ENCODE measurements at regions not wholly inside any gene's neighbourhood (a gene's known extent, or its start where the extent isn't known, plus 50 kb on each side); places are given as distances from the start of the nearest gene placed in this dataset.

- DNase-seq (ENCODE audit: low read depth in 3 of 3): no peak
These were observed 311.1 kb downstream of the AJAP1 start for GRCh38 chr1:4965346-4966075.

- DNase-seq (ENCODE audit: low read depth in 3 of 3): no peak
These were observed 310.4 kb downstream of the AJAP1 start for GRCh38 chr1:4964634-4965345.

GRCh38 chr1:4963251-4963650 is 308.8 kb downstream of the AJAP1 start:
- DNase-seq (ENCODE audit: low read depth in 3 of 3): no peak

DNA sequence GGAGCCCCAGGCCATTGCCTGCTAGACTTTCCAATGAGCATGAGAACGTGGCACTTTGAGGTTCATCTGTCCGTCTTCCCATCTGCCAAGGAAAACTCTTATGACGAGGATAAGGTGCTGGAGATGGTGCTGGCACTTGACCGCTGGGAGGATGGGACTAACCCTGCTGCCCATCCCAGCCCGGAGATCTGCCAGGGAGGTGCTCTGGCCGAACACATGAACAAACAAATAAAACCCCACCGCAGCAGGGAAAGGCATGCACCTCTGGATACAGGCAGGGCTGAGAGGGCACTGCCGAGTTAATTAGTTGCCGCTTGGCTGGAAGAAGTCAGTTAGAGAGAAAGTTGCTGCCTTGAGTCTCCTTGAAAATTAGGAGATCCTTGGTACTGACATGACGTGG is 308.4 kb downstream of the AJAP1 start:
- DNase-seq (ENCODE audit: low read depth in 3 of 3): no peak

GRCh38 chr1:4961935-4962645 is 307.7 kb downstream of the AJAP1 start:
- no peak for DNase-seq (ENCODE audit: low read depth in 3 of 3)

- no peak for DNase-seq (ENCODE audit: low read depth in 3 of 3)
These were observed 306.5 kb downstream of the AJAP1 start for GRCh38 chr1:4960782-4961475.

GRCh38 chr1:4960336-4960735 is 305.9 kb downstream of the AJAP1 start:
- no peak for DNase-seq (ENCODE audit: low read depth in 3 of 3)

DNA sequence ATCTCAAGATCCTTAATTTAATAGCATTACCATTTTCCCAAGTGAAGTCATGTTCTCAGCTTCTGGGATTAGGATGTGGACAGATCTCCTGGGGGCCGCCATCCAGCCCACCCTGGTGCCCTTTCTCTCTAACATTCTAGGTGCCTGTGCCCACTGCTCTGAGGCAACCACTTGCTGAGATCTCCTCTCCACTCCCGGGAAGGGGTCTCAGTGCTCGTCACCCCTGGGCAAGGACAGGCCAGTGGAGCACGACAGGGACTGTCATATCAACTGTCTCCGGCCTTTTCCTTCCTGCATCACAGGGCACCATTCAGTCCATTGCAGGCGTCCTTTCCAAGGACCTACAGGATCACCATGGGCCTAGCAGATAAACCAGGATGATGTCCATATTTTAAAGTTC is 304.8 kb downstream of the AJAP1 start:
- no peak for DNase-seq (ENCODE audit: low read depth in 3 of 3)

- DNase-seq (ENCODE audit: low read depth in 3 of 3): no peak
These were observed 302.6 kb downstream of the AJAP1 start for GRCh38 chr1:4957027-4957426.

DNA sequence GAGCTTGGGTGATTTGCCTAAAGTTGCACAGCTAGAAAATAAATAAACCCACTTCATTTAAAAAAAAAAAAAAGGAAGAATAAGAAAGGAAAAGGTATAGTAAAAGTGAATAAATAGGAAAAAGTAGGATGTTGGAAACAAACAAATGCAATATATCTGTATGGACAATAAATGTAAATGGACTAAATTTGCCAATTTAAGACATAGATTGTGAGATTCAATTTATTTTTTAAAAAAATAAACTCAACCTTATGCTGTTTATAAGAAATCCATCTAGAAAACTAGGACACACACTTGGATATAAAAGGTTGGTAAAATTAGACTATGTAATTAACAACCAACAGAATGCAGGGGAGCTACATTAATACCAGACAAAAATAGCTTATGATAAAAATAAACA is 300.0 kb downstream of the AJAP1 start:
- no peak for DNase-seq (ENCODE audit: low read depth in 3 of 3)

GRCh38 chr1:4951601-4952000 is 297.2 kb downstream of the AJAP1 start:
- DNase-seq (ENCODE audit: low read depth in 3 of 3): no peak

GRCh38 chr1:4946343-4946742 is 291.9 kb downstream of the AJAP1 start:
- DNase-seq (ENCODE audit: low read depth in 3 of 3): no peak

DNA sequence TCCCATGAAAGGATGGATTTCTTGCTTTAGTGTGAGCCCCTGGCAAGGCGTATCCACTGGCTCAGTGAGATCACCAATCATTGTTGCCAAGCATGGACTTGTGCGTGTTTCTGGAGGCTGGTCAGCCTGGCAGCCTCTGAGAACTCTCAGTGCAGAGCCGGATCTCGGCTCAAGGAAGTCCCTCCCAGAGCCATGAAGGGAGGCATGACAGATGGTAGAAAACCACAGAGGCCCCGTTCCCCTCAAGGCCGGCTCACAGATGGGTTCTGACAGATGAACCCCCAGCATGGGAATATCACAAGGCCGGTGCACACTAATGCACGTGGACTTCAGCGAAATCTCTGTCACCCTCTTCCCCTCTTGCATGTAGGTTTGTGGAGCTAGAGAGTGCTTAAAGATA is 290.5 kb downstream of the AJAP1 start:
- DNase-seq (ENCODE audit: low read depth in 3 of 3): no peak

- DNase-seq (ENCODE audit: low read depth in 3 of 3): no peak
These were observed 289.7 kb downstream of the AJAP1 start for GRCh38 chr1:4944072-4944471.

DNA sequence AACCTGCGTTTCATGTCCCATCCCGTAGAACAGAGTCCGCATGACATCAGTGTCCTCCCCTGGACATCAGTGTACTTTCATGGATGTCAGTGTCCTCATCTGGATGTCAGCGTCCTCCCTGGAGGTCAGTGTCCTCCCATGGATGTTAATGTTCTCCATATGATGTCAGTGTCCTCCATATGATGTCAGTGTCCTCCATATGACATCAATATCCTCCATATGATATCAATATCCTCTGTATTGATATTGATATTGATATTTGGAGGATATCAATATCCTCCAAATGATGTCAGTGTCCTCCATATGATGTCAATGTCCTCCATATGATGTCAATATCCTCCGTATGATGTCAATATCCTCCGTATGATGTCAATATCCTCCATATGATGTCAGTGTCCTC is 284.9 kb downstream of the AJAP1 start:
- DNase-seq (ENCODE audit: low read depth in 3 of 3): no peak

DNA sequence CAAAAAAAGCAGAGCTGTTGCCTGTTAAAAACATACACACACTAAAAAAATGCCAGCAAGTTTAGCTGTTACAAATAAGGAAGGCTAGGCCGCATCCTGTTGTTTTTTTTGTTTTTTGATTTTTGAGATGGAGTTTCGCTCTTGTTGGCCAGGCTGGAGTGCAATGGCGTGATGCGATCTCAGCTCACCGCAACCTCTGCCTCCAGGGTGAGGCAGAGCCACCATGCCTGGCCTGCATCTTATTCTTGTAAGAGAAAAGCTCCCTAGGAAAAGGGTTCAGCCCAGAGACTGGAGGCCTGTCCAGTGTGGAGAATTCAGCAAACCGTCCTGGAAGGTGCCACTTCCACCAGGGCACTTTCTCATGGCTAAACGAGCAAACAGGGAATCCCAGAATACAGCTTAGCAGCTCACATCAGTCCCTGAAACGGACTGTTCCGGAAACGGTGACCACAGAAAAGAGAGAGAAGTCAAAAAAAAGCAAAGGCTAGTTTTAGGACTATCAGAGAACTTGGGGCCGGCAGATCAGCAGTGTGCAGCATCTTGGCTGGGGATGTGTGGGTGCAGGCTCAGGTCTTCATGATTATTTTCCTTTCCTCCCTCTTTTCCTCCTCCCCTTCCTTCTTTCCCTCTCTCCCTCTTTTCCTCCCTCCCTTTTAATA is 283.6 kb downstream of the AJAP1 start:
- DNase-seq (ENCODE audit: low read depth in 3 of 3): no peak

- DNase-seq (ENCODE audit: low read depth in 3 of 3): no peak
These were observed 281.4 kb downstream of the AJAP1 start for GRCh38 chr1:4935807-4936206.

GRCh38 chr1:4933232-4933631 is 278.8 kb downstream of the AJAP1 start:
- no peak for DNase-seq (ENCODE audit: low read depth in 3 of 3)

GRCh38 chr1:4932311-4933030 is 278.1 kb downstream of the AJAP1 start:
- DNase-seq (ENCODE audit: low read depth in 3 of 3): no peak

GRCh38 chr1:4931486-4931885 is 277.1 kb downstream of the AJAP1 start:
- DNase-seq (ENCODE audit: low read depth in 3 of 3): no peak

DNA sequence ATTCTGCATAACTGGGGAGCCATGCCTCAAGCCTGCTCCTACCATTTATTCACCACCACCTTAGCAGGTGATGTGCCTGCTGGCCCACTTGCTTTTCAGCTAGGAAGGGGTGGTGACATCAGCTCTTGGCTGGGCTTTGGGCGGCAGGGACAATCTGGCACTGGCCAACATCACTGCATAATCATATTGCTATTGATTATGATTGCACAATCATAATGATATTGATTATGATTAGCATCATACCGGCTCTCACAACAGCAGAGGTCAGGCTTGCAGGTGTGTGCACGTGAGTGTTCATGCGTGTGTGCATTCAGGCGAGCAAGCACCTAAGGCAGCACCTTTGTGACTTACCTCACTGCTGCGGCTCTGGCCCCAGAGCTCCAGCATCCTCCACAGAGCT is 273.8 kb downstream of the AJAP1 start:
- DNase-seq (ENCODE audit: low read depth in 3 of 3): no peak

Measured in stimulated activated CD4-positive, alpha-beta T cell treated with anti-CD3 and anti-CD28 coated beads, TNF-alpha, amount 100 ng/mL, for 24 hours (primary cell).